ENCODE measurements at regions not wholly inside any gene's neighbourhood (a gene's known extent, or its start where the extent isn't known, plus 50 kb on each side); places are given as distances from the start of the nearest gene placed in this dataset. TPM values are rescaled to one million over a fixed set of nuclear protein-coding genes. Genes with fewer than 3 reads are reported as not detected.
"Not testable (repeated sequence)": the region's sequence is repeated elsewhere in the genome, so short reads cannot be mapped to it uniquely, and the experiment has no call there.

GRCh38 chr1:228668553-228669241, 66.6 kb upstream of the RHOU start:
- DNase-seq (ENCODE audit: low read depth in 2 of 3, low spot score in 2 of 3) = no peak

DNA sequence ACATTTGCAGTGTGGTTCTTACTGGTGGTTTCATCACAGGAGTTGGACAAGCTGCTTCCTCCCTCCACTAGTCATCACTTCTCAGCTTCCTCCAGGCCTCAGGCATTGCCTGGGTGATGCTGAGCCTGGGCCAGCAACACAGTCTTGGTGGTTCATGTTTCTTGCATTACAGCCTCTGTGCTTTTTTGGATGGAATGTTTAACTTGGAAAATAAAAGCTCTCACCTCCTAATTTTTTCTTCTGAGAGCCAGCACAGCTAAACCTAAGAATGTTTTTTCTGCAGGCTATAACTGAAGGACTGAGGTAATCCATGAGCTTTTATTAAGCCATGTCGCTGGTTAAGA, 66.1 kb upstream of the RHOU start:
- DNase-seq (ENCODE audit: low read depth in 2 of 3, low spot score in 2 of 3) = peak in 2 of 3 donors; percentile 53 to 83

DNA sequence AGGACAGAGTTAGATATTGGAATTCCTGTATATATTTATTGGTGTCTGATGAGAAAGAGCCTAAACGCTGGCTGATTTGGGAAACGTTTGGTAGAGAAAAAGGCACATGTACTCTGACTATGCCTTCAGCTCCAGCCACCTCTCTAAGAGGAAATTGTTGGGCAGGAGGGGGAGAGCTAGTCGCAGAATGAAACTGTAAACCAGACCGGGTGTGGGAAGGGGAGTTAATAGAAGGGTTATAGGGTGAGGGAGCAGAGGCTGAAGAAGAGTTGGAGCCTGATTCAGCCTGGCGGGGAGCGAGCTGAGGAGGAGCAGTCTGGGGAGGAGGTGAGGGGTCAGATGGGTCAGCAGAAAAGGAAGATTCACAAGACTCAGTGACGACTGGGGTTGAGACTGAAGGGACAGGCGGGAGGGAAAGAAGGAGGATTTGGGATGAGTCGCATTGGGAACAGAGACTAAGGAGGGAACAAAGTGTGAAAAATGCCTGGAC, 54.2 kb upstream of the RHOU start:
- not testable (repeated sequence) for DNase-seq (ENCODE audit: low read depth in 2 of 3, low spot score in 2 of 3)

GRCh38 chr1:228683428-228683827, 51.9 kb upstream of the RHOU start:
- DNase-seq (ENCODE audit: low read depth in 2 of 3, low spot score in 2 of 3) = no peak

- DNase-seq (ENCODE audit: low read depth in 2 of 3, low spot score in 2 of 3) = no peak
Observed at GRCh38 chr1:228684607-228685006, 50.7 kb upstream of the RHOU start.

DNA sequence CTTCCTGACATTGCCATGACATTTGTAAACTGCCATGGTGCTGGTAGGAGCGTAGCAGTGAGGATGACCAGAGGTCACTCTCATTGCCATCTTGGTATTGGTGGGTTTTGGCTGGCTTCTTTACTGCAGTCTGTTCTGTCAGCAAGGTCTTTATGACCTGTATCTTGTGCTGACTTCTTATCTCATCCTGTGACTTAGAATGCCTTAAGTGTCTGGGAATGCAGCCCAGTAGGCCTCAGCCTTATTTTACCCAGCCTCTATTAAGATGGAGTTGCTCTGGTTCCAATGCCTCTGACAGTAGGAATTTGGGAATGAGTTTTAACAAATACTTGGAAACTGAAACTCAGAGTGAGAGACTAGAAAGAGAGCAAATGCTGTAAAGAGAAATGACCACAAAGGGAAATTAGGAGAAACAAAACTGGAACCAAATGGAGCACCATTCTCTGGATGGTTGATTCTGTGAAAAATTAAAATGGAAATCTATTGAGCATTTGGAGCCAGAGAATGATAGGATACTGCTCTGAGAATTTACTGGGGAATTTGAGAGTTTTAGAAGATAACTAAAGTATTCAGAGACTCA, 50.1 kb upstream of the RHOU start:
- no peak for DNase-seq (ENCODE audit: low read depth in 2 of 3, low spot score in 2 of 3)

Small RNA genes in the stretch of these regions (small RNA-seq; reads per million reads assigned to genes)
- gene RF00432 (not detected), gene RNA5S10 (not detected), gene RNA5S11 (not detected), gene RNA5S12 (not detected), gene RNA5S13 (not detected), gene RNA5S14 (not detected), gene RNA5S15 (not detected), gene RNA5S16 (not detected), gene RNA5S17 (not detected), gene RNA5S2 (not detected), gene RNA5S3 (not detected), gene RNA5S4 (not detected), gene RNA5S5 (not detected), gene RNA5S6 (not detected), gene RNA5S7 (not detected), gene RNA5S8 (not detected), gene RNA5S9 (not detected), gene RNA5SP18 (not detected)

Data from hematopoietic multipotent progenitor cell (in vitro differentiated cells).